Omental fat pad (tissue), 3 donors: ENCODE measurements at regions not wholly inside any gene's neighbourhood (a gene's known extent, or its start where the extent isn't known, plus 50 kb on each side); places are given as distances from the start of the nearest gene placed in this dataset.

Experiments used
- ATAC-seq: fragments of 150-250 bp; one replicate; pipeline ENCODE4 v1.9.1; 2016; ENCODE audit warnings: mild to moderate bottlenecking, moderate library complexity; ENCODE audit not compliant: low FRiP score
- DNase-seq: peaks from one replicate; pipeline ENCODE4 v3.0.0-alpha.2; 2019; ENCODE audit warnings: low spot score
- TF ChIP-seq, protein P1 (sequence below), 3 donors: fragments of 450-650 bp; IDR thresholded peaks; one replicate each; pipeline ENCODE4 v1.5.1; 2016 to 2017; ENCODE audit warnings: antibody characterized with exemption in 3 of 3, mild to moderate bottlenecking in 3 of 3, moderate library complexity in 2 of 3

GRCh38 chr7:84304407-84304806 is 109.8 kb upstream of the SEMA3A start:
- ATAC-seq (no peak), DNase-seq (no peak)
- TF ChIP-seq, protein P1, sequence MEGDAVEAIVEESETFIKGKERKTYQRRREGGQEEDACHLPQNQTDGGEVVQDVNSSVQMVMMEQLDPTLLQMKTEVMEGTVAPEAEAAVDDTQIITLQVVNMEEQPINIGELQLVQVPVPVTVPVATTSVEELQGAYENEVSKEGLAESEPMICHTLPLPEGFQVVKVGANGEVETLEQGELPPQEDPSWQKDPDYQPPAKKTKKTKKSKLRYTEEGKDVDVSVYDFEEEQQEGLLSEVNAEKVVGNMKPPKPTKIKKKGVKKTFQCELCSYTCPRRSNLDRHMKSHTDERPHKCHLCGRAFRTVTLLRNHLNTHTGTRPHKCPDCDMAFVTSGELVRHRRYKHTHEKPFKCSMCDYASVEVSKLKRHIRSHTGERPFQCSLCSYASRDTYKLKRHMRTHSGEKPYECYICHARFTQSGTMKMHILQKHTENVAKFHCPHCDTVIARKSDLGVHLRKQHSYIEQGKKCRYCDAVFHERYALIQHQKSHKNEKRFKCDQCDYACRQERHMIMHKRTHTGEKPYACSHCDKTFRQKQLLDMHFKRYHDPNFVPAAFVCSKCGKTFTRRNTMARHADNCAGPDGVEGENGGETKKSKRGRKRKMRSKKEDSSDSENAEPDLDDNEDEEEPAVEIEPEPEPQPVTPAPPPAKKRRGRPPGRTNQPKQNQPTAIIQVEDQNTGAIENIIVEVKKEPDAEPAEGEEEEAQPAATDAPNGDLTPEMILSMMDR (IDR thresholded peaks at IDR 0.05), result no peak

DNA sequence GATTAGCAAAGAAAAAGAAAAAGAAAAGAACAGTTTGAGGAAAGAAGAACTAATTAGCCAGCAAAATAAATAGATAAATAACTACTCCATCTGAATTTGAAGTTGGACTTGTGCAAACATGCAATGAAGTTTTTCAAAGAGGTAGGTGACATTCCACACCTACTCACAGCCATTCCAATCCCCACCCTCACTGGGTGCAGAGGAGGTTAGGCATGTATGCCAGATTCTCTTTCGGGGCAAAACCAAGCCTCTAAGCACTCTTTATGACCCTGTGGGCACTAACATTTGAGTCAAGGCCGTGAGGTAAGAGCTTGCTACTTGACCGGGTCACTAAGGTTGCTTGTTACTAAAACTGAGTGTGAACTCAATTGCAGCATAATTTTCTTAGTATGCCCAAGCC is 108.4 kb upstream of the SEMA3A start:
- TF ChIP-seq, protein P1 (IDR thresholded peaks at IDR 0.05), result no peak
- DNase-seq, result no peak
- no peak for ATAC-seq

DNA sequence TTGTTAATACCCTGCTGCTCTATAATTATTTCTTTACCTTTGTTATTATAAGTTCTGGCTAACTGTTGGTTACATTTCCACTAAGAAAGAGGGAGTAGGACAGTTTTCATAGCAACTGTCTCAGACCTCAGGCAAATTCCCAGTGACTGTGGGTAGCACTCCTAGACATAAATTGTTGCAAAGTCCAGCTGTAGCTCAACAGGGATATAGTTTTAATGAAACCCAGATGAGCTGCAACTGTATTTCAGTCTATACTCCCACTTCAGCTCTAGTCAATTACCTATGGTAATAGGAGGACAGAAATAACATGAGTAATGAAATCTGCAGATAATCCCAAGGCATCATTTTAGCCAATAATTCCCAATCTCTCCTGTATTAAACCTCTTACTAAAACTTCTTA is 103.0 kb upstream of the SEMA3A start:
- DNase-seq, result no peak
- no peak for ATAC-seq
- TF ChIP-seq, protein P1 (IDR thresholded peaks at IDR 0.05), result no peak

GRCh38 chr7:84294847-84295455 is 100.4 kb upstream of the SEMA3A start:
- TF ChIP-seq, protein P1 (IDR thresholded peaks at IDR 0.05), result no peak

DNA sequence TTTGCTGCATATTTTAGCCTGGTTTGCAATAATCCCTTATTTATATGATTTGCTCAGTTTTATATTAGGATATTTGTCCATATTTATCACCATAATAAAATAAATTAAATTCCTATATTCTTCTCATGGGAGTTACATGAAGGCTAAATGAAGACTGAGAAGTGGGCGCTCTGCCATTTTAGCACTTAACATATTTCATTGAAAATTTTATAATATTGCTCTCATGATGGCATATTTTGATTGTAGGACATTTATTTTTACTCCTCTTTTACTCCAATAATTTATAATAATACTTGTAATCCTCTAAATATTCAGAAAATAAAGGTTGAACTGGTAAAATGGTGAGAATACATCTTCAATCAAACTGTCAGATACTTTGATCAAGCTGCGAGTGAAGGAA is 99.8 kb upstream of the SEMA3A start:
- TF ChIP-seq, protein P1 (IDR thresholded peaks at IDR 0.05), result no peak
- ATAC-seq (no peak), DNase-seq (no peak)

More at GRCh38 chr7:84294847-84295455, 100.4 kb upstream of the SEMA3A start:
- DNase-seq (no peak), ATAC-seq (no peak)

DNA sequence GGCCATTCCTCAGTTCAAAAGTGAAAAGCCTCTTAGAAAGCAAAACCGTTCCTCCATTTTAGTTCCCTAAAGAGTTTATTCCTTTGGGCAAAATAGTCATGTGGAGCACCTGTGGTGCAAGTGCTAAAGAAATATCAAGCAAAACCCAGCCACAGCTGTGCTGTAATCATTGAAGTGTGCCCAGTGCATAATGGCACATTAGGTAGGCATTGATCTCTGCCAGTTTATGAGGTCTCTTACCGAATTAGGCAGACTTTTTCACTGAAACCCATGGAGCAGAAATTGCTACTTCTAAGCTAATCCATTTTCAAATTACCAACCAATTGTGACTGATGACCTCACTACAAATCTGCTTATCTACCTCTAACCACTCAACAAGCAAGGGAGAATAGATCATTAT is 97.2 kb upstream of the SEMA3A start:
- no peak for DNase-seq
- TF ChIP-seq, protein P1 (IDR thresholded peaks at IDR 0.05), result no peak
- ATAC-seq, result no peak

- no peak for ATAC-seq
- TF ChIP-seq, protein P1 (IDR thresholded peaks at IDR 0.05), result no peak
- DNase-seq, result no peak
Observed at GRCh38 chr7:84283798-84284197, 89.2 kb upstream of the SEMA3A start.
